ENCODE measurements at regions not wholly inside any gene's neighbourhood (a gene's known extent, or its start where the extent isn't known, plus 50 kb on each side); places are given as distances from the start of the nearest gene placed in this dataset.
"Not testable (repeated sequence)": the region's sequence is repeated elsewhere in the genome, so short reads cannot be mapped to it uniquely, and the experiment has no call there.

DNA sequence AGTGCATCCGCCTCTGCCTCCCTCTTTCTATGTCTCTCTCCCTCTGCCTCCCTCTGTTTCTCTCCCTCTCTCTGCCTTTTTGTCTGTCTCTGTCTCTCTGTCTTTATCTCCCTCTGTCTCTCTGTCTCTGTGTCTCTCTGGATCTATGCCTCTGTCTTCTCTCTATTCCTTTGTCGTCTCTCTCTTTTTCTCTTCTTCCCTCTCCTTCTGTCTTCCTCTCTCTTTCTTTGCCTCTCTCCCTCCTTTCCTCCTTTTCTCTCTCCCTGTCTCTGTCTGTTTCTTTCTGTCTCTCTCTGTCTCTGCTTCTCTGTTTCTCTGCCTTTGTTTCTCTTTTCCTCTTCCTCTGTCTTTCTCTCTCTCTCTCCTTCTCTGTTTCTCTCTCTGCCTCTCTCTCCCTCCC is 678.8 kb upstream of the NRP1 start:
- no peak for DNase-seq

DNA sequence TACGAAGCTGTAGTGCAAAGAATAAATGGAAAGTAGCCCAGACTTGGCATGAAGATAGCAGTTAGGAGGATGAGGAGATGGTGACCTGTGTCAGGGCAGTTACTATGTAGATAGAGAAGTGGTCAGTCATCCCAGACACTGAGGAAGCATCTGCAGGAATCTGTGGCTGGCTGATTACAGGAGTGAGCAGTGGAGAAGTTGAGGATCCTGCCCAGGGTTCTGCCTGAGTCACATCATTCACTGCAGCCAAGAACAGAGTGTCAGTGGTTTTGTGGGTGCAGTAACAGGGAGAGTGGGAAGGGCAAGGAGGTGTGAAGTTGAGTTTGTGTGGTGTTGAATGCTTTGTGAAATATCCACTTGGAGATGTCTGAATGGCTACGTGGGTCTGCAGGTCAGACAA is 676.4 kb upstream of the NRP1 start:
- no peak for DNase-seq

DNA sequence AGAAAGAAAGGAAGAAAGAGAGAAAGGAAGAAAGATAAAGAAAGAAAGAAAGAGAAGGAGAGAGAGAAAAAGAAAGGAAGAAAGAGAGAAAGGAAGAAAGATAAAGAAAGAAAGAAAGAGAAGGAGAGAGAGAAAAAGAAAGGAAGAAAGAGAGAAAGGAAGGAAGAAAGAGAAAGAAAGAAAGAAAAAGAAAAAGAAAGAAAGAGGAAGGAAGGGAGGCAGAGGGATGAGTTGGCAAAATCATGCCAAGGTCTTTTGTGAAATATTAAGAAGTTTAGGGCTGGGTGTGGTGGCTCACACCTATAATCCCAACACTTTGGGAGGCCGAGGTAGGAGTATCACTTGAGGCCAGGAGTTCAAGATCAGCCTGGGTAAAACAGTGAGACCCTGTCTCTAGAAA is 675.8 kb upstream of the NRP1 start:
- DNase-seq = not testable (repeated sequence)

DNA sequence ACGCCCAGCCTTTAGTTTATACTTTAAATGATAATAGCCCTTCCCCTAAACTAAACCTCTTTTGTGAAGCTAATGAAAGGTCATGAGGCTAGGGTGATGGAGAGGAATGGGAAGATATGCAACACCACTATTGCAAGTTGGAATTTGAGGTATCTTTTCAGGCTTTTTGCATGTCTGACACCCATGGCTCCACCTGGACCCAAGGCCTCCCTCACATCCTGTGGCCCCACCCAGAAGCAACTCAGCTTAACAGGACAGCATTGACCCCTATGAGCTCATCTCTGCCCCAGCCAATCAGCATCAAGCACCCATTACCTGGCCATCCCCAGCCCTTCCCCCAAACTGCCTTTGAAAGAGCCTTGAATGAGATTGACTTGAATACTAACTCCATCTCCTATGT is 674.2 kb upstream of the NRP1 start:
- no peak for DNase-seq

DNA sequence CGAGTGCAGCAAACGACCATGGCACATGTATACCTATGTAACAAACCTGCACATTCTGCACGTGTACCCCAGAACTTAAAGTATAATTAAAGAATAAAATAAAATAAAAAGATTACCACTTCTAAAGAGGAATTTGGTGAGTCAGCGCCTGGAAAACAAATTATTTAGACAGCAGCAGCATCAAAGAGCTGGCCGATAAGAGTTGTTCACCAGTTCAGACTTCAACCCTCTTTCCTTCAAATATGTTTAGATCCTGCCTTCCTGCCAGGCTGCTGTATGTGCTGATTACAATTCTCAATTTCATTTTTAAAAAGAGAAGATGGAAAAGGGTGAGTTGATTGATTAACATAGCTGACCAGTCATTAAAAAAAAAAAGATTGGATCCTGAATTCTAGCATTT is 672.0 kb upstream of the NRP1 start:
- no peak for DNase-seq

DNA sequence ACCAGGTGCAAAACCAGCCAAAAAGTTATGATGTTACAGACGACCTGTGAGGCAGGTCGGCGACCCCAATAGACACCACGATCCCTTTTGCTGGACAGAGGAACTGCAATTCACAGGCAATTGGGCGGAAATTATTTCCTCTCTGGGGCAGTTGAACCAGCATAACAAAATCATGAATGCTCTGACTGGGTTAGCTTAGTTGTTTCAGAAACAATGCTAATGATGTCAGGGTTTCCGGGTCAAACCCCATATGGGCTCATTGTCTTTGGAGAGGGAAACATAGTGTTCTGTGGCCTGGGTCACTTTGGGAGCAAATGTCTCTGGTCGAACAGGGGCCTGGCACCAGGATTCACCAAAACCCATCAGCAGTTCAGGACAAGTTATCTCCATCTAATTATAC is 669.1 kb upstream of the NRP1 start:
- no peak for DNase-seq

DNA sequence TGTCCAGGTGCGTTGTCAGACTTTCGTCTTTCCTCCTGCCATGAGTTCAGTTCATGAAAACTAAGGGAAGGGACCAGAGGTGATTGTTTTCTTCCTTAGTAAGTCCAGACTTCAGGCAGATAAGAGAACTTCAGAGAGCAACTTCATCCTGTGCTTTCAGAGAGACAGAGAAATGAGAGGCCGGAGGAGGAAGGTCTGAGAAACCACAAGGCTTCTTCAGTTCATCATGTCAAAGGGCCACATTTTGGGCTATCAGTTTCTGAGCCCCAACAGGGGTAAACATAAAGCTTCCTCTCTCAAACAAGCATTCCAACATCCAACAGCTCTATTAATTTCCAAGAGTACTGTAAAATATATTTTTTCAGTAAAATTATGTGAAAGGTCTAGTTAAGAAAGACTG is 668.4 kb upstream of the NRP1 start:
- DNase-seq = no peak

DNA sequence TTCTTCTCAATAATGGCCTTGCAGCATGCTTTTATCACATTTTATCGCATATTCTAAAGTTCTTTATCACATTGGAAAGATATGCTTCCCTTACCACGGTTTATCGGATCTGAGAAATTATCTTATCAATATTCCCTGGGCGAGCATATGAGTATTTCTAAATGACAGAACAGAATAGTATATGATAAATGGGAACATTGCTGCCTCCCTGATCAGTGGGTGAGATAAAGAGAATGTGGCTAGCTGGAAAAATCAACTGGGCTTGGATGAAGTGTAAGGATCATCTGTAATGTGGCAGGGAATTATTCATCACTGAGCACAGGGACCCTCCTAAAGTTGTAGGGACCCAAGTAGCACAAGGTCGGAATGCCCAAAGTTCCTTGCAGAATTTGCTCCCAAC is 667.4 kb upstream of the NRP1 start:
- no peak for DNase-seq

DNA sequence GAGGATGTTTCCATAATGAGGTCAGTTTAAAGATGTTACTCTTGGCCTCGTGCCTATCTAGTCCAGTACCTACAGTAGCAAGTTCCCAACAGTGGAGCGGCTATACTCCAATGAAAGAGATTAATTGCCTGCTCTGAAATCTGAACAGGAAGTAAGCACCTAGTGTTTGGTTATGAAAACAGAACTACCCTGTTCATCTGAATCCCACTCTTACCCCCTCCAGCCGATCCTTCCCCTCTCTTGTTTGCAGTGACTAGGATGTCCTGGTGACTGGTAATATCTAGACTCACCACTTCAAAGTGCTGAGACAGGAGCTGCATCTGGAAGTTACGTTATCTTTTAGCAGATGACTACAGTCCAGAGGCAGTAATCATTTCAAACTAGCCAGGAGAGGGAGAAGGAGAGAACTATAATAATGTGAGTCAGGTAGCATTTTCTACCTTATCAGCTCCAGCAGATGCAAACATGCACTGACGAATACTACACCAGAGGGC is 666.7 kb upstream of the NRP1 start:
- no peak for DNase-seq

DNA sequence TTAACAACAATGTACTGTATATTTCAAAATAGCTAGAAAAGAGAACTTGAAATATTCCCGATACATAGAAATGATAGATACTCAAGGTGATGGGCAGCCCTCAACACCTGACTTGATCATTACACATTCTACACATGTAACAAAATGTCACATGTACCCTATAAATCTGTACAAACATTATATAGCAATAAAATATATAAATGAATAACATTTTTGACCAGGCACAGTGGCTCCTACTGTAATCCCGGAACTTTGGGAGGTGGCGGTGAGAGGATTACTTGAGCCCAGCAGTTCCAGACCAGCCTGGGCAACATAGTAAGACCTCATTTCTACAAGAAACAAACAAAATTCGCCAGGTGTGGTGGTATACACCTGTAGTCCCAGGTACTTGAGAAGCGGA is 659.5 kb upstream of the NRP1 start:
- no peak for DNase-seq

DNA sequence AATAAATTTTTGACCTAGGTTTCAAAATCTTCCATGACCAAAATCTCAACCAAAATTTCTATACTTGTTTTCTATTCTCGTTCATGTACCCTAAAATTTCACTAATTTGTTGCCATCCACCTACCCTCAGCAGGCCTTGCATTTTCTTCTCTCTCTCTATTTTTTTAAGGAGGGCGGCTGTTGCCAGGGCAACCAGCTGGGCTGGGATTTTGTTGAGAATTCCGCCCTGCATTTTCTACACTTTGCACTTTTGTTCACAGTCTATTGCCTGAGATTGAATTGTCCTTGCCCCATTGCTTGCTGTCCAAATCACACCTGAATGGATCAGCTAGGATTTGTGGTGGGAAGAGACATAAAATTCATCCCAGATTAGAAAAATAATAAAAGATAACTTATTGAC is 657.5 kb upstream of the NRP1 start:
- no peak for DNase-seq

DNA sequence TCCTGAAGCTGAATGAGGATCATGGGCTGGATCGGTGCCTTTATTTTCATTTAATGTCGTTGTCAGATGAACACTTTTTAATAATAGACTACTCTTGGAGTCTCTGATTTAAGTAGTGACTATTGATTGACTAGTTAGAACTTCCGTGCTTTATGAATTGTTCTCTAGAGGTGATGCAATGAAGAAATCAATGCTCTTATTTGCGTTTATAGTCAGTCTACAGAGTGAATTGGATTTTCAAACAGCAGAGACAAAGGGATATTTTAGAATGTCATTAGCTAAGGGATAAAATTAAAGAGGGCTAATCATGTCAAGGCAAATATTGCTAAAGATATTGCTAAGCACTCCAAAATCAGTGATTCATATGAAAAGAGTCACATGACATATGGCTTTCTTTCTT is 652.0 kb upstream of the NRP1 start:
- no peak for DNase-seq

DNA sequence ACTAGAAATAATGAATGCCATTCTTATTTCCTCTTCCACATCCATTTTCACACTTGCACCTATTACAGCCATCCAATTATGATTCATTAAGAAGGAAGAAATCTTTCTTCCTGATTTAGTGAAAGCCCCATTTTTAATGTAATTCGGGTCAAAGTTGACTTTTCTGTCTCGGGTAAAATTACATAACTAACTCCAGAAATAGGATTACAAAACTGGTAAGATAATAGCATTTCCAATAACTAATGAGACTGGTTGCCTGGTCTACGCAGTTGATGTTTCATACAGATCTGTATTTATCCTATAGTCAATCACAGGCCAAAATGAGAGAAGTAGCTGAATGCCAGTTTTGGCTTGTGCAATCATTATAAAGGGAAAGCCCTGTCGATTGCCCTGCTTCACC is 651.5 kb upstream of the NRP1 start:
- no peak for DNase-seq

DNA sequence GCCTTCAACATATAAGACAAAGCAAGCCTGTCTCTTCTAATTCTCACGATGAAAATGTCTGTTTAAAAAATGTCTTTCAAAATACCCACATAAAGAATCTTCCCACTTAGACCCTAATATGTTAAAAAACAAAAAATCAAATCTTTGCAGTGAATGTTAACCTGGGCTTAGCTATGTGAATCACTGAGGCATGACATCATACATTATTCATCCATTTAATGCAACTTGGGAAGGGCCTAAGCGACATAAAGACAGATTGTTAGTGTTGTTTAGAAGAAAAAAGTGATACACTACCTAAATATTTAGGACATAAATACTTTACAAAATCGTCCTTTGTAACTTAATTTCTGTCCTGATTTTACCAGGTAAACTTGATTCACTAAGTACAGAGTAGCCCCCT is 648.5 kb upstream of the NRP1 start:
- DNase-seq = no peak

DNA sequence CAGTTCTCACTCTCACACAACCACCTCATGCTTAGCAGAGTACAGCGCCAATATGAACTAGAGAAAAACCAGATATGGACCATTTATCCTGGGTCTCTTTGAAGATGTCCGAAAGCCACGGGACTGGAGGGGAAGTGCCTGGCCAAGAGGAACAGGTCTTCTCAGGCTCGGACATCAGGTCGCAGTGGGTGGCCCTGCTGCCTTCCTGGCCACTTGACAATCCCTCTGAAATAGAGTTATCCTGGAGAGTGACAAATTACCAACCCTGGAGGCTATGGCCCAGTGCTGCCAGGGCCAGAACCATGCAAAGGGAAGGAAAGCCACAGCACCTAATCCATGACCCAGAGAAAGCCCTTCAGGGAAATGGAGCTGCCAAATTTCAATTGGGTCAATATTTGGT is 646.8 kb upstream of the NRP1 start:
- DNase-seq = no peak

DNA sequence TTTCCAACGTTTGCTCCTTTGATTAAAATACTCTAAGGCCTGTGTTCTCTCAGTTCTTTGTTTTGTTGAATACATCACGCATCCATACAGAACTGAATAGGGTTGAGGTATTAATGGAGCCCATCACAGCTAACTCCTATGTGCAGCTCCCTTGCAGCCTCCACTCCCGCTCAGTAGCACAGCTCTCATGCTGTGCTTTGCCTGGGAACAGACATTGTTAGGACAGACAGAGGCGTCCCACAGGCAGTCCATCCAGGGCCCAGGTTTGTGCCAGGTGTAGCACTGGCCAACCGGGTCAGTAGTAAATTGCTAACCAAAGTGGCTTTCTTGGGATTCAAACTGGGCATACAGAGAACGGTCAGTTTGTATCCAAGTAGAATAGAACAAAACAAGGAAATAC is 644.7 kb upstream of the NRP1 start:
- DNase-seq = no peak

DNA sequence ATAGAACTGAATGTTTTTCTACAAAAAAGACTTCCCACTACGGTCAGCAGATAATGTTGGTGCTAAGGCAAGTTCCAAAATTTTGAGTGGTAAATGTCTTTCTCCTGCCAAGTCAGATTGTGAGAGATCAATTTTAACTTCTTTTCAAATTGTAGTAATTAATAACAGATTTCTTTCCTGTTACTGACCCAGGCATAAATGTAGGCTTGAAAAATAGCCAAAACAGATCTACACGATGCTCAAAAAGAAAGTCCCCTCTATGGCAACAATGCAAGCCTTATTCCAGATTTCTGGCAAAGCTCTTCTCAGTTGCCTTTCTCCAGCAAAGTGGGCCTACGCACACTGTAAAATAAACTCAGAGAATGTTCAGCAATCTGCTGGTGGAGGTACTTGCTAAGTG is 641.0 kb upstream of the NRP1 start:
- no peak for DNase-seq

DNA sequence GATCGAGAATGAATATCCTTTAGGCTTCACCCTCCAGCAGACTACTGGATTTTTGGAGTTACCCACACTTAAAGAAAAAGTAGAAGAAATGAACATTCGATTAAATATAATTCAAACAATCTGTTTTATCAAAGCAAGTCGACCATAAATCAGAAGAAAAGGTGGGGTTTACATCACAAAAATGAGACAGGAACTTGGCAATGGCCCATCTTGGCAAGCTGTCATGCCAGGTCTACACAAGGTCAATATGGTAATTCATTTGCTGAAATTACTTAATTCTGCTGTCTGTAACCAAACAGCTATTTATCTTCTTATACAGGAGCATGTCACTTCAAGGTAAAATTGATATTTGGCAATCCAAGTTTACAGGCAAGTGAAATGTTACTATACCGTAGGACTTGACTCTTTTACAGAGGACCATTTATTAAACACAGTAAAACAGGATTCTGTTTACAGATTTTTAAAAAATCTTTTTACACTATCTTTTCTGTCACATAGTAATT is 640.6 kb upstream of the NRP1 start:
- no peak for DNase-seq

DNA sequence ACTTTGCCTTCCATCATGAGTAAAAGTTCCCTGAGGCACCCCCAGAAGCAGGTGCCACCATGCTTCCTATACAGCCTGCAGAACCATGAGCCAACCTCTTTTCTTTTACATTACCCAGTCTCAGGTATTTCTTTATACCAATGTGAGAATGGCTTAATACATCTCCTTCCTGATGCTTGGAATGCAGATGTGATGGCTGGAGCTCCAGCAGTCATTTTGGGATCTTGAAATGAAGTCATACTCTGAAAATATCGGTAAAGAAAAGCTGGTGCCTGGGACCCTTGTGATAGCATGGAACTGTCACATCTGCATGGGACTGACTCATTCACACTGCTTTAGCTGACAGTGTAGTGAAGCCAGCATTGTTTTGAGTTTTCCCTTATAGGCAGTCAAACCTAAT is 634.5 kb upstream of the NRP1 start:
- no peak for DNase-seq

DNA sequence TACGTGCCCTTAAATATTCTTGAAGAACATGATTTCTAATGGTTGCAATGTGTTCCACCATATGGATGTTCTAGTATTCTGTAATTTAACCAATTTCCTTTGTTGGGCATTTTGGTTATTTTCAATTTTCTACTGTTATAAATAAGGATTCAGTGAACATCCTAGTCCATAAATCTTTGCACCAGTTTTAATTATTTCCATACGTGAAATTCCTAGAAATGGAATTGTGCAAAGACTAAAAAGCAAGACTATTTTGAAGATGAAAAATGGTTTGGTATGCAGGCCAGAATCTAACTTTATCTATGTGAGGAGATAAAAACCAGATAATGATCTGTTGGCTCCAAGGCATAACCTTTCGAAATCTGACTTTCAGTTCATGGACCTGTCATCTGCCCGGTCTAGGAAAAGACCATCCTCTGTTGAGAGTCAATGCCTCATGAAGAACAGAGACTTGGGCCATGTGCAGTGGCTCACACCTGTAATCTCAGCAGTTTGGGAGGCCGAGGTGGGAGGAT is 633.2 kb upstream of the NRP1 start:
- no peak for DNase-seq

DNA sequence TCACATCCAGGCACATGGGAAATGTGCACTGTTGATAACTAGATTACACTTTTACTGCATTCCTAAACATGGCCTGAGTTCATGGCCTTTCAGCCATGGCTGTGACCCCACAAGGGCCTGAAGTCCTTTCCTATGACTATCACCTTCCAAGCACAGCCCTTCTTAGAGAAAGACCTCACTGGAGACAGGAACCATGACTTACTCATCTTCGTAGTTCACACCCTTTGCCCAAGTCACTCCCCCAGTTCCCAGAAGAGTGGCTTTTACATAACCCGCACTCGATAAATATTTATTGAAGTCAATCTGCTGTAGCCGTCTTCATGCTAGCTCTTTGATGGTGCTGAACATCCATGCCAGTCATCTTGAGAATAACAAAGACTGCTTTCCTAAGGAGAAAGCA is 632.5 kb upstream of the NRP1 start:
- DNase-seq = no peak

DNA sequence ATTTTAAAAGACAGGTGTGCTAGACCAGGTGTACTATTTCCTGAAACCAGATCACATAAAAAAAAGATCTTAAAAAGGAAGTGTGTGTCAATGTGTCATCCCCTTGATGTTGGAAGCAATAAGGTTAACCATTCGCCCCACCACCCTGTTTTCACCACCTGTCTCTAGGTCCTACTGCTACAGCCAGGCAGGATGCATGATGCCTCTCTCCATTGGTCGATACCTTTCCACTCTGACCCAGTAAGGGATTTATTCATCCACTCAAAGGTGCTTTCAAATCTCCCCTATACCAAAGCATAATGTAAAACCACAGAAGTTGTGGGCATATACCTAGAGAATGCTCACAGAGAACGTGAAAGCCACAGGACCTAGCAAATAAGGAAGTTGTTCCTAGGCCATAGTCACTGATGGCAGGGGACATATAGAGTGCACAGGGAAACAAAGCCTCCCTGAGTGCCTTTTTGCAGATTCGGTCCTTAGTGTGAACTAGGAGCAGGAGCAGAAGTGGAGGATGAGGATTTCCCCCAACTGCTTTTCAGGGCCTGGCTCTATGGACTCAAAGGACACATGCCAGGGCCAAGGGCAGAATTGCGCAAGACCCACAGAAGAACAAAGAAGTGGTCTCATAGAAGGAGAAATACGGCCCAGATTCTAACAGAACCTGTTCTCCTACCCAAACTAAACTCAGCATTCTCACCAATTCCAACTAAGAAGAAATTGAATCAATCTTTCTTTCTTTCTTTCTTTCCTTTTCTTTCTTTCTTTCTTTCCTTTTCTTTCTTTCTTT is 631.5 kb upstream of the NRP1 start:
- DNase-seq = no peak

DNA sequence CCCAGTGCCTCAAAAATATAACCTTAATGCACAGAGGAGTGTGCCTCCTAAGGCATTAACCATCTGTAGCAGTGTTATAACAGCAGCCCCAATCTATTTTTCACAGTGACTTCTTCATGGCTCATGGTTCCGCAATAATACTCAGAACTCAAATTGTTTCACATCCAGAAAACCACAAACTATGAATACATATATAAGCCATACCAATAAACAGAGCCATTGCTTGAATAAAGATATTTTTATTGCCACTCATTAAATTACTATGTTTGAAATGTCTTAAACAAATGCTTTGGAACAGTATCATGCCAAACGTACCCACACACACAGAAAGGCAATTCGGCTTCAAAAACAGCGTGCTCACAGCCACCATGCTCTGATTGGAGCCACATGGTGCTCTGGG is 629.3 kb upstream of the NRP1 start:
- no peak for DNase-seq

DNA sequence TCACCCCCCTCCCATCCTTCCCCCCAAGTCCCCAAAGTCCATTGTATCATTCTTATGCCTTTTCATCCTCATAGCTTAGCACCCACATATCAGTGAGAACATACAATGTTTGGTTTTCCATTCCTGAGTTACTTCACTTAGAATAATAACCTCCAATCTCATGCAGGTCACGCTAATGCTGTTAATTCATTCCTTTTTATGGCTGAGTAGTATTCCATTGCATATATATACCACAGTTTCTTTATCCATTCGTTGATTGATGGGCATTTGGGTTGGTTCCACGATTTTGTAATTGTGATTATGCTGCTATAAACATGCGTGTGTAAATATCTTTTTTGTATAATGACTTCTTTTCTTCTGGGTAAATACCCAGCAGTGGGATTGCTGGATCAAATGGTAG is 621.9 kb upstream of the NRP1 start:
- DNase-seq = not testable (repeated sequence)

DNA sequence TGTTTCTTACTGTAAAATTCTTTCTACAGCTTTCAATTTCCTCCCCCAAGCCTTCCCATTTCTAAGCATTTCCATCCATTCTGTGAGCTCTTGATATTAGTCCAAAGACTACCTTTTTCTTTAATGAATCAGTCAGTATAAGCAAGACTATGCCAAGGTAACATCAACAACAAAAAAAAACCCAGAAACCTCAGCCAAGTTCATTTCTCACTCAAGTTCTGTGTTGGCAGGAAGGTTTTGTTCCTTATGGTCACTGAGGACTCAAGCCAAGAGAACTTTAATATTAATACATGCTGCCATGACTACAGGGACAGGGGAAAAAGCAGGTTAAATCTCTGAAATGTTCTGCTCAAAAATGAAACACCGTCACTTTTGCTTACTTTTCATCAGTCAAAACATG is 621.2 kb upstream of the NRP1 start:
- DNase-seq = no peak
